LHCN-M2 (cell line): ENCODE measurements at regions not wholly inside any gene's neighbourhood (a gene's known extent, or its start where the extent isn't known, plus 50 kb on each side); places are given as distances from the start of the nearest gene placed in this dataset.
"Not testable (repeated sequence)": the region's sequence is repeated elsewhere in the genome, so short reads cannot be mapped to it uniquely, and the experiment has no call there.

Experiments used
- DNase-seq: peaks from one replicate; pipeline ENCODE4 v3.0.0-alpha.2; 2012; ENCODE audit warnings: low read depth

GRCh38 chr1:96178053-96178452, 543.5 kb upstream of the PTBP2 start:
- no peak for DNase-seq

- no peak for DNase-seq
Observed at GRCh38 chr1:96183485-96183884, 538.1 kb upstream of the PTBP2 start.

- DNase-seq: no peak
Observed at GRCh38 chr1:96183928-96184327, 537.7 kb upstream of the PTBP2 start.

- no peak for DNase-seq
Observed at GRCh38 chr1:96185181-96185580, 536.4 kb upstream of the PTBP2 start.

GRCh38 chr1:96187020-96187419, 534.6 kb upstream of the PTBP2 start:
- no peak for DNase-seq

- DNase-seq: no peak
Observed at GRCh38 chr1:96191165-96191564, 530.4 kb upstream of the PTBP2 start.

- DNase-seq: no peak
Observed at GRCh38 chr1:96206451-96206850, 515.1 kb upstream of the PTBP2 start.

GRCh38 chr1:96207936-96208335, 513.6 kb upstream of the PTBP2 start:
- no peak for DNase-seq

- DNase-seq: no peak
Observed at GRCh38 chr1:96208428-96208827, 513.2 kb upstream of the PTBP2 start.

GRCh38 chr1:96210054-96210453, 511.5 kb upstream of the PTBP2 start:
- DNase-seq: no peak

GRCh38 chr1:96211202-96211601, 510.4 kb upstream of the PTBP2 start:
- no peak for DNase-seq

GRCh38 chr1:96214982-96215381, 506.6 kb upstream of the PTBP2 start:
- no peak for DNase-seq

- DNase-seq: no peak
Observed at GRCh38 chr1:96220651-96221050, 500.9 kb upstream of the PTBP2 start.

GRCh38 chr1:96222701-96223100, 498.9 kb upstream of the PTBP2 start:
- DNase-seq: no peak

- DNase-seq: not testable (repeated sequence)
Observed at GRCh38 chr1:96224229-96224628, 497.4 kb upstream of the PTBP2 start.

- DNase-seq: no peak
Observed at GRCh38 chr1:96233422-96233821, 488.2 kb upstream of the PTBP2 start.

GRCh38 chr1:96234299-96234698, 487.3 kb upstream of the PTBP2 start:
- DNase-seq: no peak

- peak; percentile 62 for DNase-seq
Observed at GRCh38 chr1:96236156-96236739, 485.3 kb upstream of the PTBP2 start.

GRCh38 chr1:96238426-96238825, 483.2 kb upstream of the PTBP2 start:
- DNase-seq: no peak

GRCh38 chr1:96240438-96240837, 481.1 kb upstream of the PTBP2 start:
- no peak for DNase-seq

- DNase-seq: peak; percentile 23
Observed at GRCh38 chr1:96253246-96254035, 468.1 kb upstream of the PTBP2 start.

GRCh38 chr1:96256130-96256790, 465.3 kb upstream of the PTBP2 start:
- DNase-seq: peak; percentile 19

GRCh38 chr1:96259399-96259798, 462.2 kb upstream of the PTBP2 start:
- DNase-seq: peak; percentile 3
